ENCODE measurements at regions not wholly inside any gene's neighbourhood (a gene's known extent, or its start where the extent isn't known, plus 50 kb on each side); places are given as distances from the start of the nearest gene placed in this dataset.

GRCh38 chr4:81573840-81574239 lies 102.1 kb upstream of the RASGEF1B start:
- DNase-seq: no peak

GRCh38 chr4:81572402-81572801 lies 100.7 kb upstream of the RASGEF1B start:
- no peak for DNase-seq

GRCh38 chr4:81571105-81571504 lies 99.4 kb upstream of the RASGEF1B start:
- DNase-seq: no peak

GRCh38 chr4:81566161-81566591 lies 94.5 kb upstream of the RASGEF1B start:
- no peak for DNase-seq

- no peak for DNase-seq
Observed at GRCh38 chr4:81565142-81565870, 93.6 kb upstream of the RASGEF1B start.

- DNase-seq: no peak
Observed at GRCh38 chr4:81564025-81564424, 92.3 kb upstream of the RASGEF1B start.

- DNase-seq: no peak
Observed at GRCh38 chr4:81562093-81562492, 90.4 kb upstream of the RASGEF1B start.

GRCh38 chr4:81557306-81557705 lies 85.6 kb upstream of the RASGEF1B start:
- no peak for DNase-seq

GRCh38 chr4:81555489-81555888 lies 83.8 kb upstream of the RASGEF1B start:
- no peak for DNase-seq

GRCh38 chr4:81552086-81552485 lies 80.4 kb upstream of the RASGEF1B start:
- DNase-seq: no peak

GRCh38 chr4:81550388-81550859 lies 78.7 kb upstream of the RASGEF1B start:
- no peak for DNase-seq

- no peak for DNase-seq
Observed at GRCh38 chr4:81549984-81550383, 78.3 kb upstream of the RASGEF1B start.

GRCh38 chr4:81546777-81547176 lies 75.1 kb upstream of the RASGEF1B start:
- DNase-seq: no peak

- DNase-seq: no peak
Observed at GRCh38 chr4:81541161-81541945, 69.6 kb upstream of the RASGEF1B start.

- DNase-seq: no peak
Observed at GRCh38 chr4:81538716-81539427, 67.2 kb upstream of the RASGEF1B start.

- DNase-seq: no peak
Observed at GRCh38 chr4:81531410-81531809, 59.7 kb upstream of the RASGEF1B start.

GRCh38 chr4:81528979-81529378 lies 57.3 kb upstream of the RASGEF1B start:
- no peak for DNase-seq

GRCh38 chr4:81528200-81528599 lies 56.5 kb upstream of the RASGEF1B start:
- no peak for DNase-seq

- no peak for DNase-seq
Observed at GRCh38 chr4:81527709-81528108, 56.0 kb upstream of the RASGEF1B start.

- no peak for DNase-seq
Observed at GRCh38 chr4:81527115-81527514, 55.4 kb upstream of the RASGEF1B start.

- DNase-seq: no peak
Observed at GRCh38 chr4:81526706-81527105, 55.0 kb upstream of the RASGEF1B start.

- DNase-seq: no peak
Observed at GRCh38 chr4:81523672-81524327, 52.1 kb upstream of the RASGEF1B start.

- no peak for DNase-seq
Observed at GRCh38 chr4:81522711-81523110, 51.0 kb upstream of the RASGEF1B start.
